ENCODE measurements at regions not wholly inside any gene's neighbourhood (a gene's known extent, or its start where the extent isn't known, plus 50 kb on each side); places are given as distances from the start of the nearest gene placed in this dataset.
"Not testable (repeated sequence)": the region's sequence is repeated elsewhere in the genome, so short reads cannot be mapped to it uniquely, and the experiment has no call there.

DNA sequence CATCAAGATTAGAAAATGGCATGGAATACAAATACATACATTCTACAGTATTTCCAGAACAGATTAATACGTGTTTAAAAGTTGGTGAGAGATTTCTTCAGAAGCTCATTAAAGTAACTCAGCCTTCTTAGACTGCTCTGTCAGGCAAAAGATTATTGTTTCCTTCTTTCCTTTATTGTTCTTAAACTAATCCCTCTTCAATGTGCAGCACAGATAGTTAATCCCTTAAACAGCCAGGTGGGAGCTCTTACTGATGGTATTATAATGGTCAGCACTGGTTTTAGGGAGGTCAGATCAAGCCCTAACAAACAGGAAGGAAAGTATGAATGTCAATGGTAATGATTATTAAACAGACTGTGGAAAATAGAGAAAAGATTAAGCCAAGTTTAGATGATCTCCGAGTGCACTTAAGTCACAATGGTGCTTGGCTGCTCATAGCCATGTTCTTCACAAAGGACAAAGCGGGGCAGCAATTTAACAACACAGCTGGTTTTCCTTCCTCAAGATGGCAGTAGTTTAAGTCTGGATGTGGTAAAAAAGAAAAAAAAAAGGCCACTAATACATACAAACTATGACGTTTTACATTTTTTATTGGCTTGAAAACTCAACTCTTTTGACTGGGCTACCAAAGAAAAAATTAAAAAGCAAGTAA is 992.6 kb downstream of the PCDH9 start:
- intact Hi-C loops (cut with micrococcal nuclease), result no loop called here

DNA sequence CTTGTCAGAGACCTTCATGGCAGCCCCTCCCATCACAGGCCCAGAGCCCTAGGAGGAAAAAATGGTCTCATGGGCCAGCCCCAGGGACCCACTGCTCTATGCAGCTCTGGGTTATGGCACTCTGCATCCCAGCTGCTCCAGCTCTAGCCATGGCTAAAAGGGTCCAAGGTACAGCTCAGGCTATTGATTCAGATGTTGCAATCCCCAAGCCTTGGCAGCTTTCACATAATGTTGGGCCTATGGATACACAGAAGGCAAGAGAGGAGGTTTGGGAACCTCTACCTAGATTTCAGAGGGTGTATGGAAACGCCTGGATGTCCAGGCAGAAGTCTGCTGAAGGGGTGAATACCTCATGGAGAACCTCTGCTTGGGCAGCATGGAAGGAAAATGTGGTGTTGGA is 996.0 kb downstream of the PCDH9 start:
- intact Hi-C loops (cut with micrococcal nuclease), result no loop called here

DNA sequence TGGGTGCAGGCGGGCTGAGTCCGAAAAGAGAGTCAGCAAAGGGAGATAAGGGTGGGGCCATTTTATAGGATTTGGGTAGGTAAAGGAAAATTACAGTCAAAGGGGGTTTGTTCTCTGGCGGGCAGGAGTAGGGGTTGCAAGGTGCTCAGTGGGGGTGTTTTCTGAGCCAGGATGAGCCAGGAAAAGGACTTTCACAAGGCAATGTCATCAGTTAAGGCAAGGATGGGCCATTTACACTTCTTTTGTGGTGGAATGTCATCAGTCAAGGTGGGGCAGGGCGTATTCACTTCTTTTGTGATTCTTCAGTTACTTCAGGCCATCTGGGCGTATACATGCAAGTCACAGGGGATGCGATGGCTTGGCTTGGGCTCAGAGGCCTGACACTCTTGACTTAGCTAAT is 998.2 kb downstream of the PCDH9 start:
- intact Hi-C loops (cut with micrococcal nuclease), result not testable (repeated sequence)

DNA sequence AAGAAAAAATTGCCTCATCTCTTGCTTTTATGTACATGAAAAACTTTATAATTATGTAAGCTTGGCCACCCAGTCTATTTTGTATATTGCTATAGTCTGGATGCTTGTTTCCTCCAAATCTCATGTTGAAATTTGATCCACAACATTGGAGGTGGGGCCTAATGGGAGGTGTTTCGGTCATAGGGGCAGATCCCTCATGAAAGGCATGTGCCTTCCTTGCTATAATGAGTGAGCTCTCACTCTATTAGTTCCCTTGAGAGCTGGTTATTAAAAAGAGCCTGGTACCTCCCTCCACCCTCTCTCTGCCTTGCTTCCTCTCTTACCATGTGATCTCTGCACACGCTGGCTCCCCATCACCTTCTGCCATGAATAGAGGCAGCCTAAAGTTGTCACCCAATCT is 1005.1 kb downstream of the PCDH9 start:
- intact Hi-C loops (cut with micrococcal nuclease), result no loop called here

DNA sequence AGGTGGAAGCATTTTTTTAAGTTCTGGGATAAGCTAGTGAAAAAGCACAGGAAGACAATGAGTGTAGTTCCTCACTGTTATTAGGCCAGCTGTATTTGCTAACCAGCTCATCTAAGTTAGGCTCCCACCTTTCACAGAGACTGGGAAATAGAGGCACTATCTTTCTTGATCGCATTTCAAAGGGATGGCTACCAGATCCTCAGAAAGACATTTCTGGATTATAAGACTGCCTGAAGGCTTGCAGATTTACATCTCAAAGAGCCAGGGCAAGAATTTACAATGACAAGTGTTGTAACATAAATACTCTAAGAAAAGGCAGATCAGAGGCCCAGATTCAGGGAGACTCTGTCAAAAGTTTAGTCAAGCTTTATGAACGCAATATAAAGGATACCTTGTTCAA is 1005.5 kb downstream of the PCDH9 start:
- intact Hi-C loops (cut with micrococcal nuclease), result no loop called here

DNA sequence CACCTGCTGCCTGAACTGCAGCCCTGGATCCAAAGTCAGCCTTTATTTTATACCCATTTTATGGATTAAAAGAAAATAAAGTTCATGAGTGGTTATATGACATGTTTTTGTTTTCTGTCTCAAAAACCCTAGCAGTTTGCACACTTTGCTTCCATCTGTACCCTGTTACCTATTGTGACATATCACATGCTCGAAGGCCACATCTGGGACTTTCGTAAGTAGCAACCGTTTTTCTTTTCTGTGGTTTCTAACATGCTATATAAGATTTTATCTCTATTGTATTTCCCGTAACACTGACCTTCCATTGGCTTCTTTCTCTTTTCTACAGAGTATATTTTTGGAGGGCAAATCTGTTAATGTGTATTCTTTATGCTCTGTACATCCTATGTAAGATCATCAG is 1007.2 kb downstream of the PCDH9 start:
- intact Hi-C loops (cut with micrococcal nuclease), result no loop called here

DNA sequence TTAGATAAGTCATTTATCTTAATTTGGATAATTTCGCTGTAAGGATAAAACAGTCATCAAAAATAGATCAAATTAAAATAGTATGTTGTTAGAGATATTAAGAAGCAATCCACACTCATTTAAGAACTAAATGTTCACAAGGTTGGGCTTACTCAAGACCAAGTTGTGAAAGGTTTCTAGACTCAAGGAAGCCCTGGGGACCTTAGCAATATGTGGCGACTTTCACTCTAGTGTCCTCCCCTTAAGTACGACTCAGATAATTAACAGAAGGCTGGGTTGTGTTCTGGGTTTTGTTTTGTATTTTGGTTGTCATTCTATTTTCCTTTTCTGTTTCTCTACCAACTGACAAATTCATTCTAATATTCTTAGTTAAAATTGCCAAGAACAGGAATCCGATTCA is 1008.0 kb downstream of the PCDH9 start:
- intact Hi-C loops (cut with micrococcal nuclease), result no loop called here

DNA sequence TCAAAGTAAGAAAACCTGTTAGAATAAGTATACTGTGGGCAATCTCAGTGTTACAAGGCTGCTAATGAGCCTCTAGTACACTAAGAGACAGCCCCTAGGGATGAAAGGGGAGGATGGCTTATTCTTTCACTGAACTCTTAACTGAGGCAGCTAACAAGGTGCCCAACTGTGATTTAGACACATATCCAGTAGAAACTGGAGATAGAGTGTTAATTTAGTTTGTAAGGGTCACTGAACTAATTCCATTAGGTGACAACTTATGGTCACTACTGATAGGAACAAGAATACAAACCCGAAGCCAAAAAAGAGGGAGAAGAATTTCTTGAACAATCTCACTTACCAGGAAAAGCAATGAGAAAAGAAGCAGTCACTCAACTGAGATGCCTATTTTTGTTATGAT is 1010.6 kb downstream of the PCDH9 start:
- intact Hi-C loops (cut with micrococcal nuclease), result no loop called here

DNA sequence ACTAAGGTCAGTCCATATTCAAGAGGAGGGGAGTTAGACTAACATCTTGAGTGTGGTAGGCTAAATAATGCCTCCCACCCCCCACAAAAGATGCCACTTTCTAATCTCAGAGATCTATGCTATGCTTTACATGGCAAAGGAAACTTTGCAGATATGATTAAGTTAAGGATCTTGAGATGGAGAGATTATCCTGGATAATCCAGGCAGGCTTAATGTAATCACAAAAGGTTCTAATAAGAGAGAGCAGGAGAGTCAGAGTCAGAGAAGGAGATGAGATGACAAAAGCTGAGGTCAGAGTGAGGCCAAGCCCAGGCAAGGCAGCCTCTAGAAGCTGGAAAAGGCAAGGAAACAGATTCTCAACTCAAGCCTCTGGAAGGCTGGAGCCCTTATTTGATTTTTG is 1011.6 kb downstream of the PCDH9 start:
- intact Hi-C loops (cut with micrococcal nuclease), result no loop called here

DNA sequence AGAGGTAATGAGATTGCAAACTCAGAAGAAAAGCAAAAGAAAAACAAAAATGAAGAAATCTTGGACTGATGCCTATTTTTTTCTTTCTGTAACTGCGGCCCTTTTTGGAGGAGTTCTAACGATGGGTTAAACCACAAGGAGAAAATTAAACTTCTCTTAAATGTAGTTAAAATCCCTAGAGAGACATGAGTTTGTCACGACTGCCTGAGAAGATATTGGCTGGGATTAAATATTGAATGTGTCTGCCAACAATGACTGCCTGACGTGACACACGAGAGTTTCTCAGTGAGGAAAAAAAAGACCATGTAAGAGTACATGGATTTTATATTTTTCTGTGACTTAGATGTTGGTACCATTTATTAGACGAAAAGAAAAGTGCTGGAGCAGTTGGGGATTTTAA is 1013.4 kb downstream of the PCDH9 start:
- intact Hi-C loops (cut with micrococcal nuclease), result no loop called here

DNA sequence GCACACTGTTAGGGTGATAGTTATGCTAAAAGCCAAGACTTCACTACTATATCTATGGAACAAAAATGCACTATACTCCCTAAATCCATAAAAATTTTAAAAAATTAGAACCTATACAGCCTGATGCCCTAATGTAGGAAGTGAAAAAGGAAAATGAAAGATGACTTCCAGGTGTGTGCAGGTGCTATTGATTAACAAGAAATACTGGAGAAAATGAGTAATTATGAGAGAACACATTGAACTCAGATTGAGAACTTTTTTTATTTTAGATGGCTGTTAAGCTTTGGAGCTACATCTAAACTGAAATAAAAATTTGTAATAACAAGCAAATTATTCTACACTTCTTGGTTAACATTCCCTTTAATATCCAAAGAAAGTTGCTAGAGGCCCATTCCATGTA is 1015.7 kb downstream of the PCDH9 start:
- intact Hi-C loops (cut with micrococcal nuclease), result no loop called here

DNA sequence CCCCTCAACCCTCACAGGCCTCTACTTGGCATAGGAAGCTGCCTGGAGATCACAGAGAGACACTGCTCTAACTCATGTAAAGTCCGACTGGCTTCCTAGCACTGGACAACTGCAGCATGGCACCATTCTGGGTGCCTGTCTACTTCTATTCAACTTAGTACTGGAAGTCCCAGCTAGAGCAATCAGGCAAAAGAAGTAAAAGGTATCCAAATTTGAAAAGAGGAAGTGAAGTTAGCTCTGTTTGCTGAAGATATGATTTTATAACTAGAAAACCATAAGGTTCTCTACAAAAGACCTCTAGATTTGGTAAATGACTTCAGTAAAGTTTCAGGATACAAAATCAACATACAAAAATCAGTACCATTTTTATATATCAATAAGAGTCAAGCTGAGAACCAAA is 1017.6 kb downstream of the PCDH9 start:
- intact Hi-C loops (cut with micrococcal nuclease), result no loop called here

DNA sequence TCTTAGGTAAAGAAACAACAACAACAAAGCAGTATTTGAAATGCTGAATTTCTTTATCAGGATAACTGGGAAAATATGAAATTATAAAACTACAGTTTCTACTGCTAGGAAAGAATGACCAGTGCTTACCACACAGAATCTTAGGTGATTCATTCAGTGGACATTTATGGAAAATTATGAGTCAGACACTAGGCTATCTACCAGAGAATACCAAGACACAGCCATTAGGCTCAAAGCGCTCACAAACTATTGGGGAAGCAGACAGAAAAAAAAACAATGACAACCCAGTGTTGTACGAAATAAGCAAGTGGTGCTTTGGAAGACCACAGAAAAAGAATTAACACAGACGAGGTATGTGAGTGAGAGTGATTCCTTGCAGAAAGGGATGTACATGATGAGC is 1019.5 kb downstream of the PCDH9 start:
- intact Hi-C loops (cut with micrococcal nuclease), result no loop called here

DNA sequence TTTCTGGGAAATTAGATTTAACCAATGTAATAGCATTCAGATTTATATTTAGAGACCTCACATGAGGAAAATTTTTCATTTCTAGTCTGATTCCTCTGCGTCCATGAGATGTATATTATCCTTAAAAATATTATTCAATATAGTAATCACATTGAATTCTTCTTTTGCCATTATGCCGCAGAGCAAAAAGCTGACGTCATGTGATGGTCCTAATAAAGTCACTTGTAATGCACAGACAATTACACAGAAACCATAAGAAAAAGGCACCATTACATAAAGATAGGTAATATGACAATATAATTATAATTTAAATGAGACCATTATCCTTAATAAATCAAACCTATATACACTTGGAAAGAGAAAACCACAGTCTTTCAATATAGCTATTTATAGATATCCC is 1021.5 kb downstream of the PCDH9 start:
- intact Hi-C loops (cut with micrococcal nuclease), result no loop called here

DNA sequence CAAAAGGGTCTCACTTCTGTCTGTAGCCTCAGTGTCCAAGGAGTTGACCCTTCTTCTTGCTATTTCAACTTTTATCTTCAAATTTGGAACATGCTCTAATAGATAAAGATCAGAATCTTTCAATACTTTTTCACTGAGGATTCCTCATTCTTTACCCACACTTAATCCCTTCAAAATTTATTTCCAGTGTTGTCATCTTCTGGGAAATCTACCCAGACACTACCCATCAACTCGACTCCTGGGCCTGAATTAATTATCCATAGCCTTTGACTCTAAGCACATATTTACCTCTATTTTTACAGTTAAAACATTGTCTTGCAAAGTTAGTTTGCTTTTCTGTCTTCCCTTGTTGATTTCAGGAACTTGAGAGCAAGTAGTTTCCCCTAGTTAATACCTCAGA is 1022.5 kb downstream of the PCDH9 start:
- intact Hi-C loops (cut with micrococcal nuclease), result no loop called here

DNA sequence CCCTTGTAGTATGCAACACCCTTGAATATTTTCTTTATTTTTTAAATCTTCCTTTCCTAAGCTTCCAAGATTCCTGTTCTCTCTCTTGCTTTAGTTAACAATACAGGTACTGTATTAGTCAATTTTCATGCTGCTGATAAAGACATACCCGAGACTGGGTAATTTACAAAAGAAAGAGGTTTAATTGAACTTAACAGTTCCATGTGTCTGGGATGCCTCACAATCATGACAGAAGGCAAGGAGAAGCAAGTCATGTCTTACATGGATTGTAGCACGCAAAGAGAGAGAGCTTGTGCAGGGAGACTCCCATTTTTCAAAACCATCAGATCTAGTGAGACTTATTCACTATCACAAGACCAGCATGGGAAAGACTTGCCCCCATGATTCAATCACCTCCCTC is 1024.3 kb downstream of the PCDH9 start:
- intact Hi-C loops (cut with micrococcal nuclease), result no loop called here

DNA sequence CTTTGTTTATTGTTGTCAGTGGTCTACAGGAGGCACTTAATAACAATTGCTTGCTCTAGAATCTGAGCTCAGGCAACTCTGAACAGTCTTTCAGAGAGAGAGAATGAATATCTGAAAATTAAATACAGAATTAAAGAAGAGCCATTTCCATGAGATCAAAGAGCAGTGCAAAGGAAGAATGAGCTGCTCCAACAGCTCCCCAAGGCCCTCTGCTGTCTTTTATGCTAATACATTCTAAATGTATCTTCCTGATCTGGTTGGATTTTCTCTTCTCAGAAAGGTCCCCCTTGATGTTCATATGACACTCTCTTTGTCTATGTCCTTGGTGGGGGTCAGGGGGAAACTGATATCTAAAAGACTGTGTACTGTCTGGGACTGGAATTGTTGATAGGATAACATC is 1029.6 kb downstream of the PCDH9 start:
- intact Hi-C loops (cut with micrococcal nuclease), result no loop called here

DNA sequence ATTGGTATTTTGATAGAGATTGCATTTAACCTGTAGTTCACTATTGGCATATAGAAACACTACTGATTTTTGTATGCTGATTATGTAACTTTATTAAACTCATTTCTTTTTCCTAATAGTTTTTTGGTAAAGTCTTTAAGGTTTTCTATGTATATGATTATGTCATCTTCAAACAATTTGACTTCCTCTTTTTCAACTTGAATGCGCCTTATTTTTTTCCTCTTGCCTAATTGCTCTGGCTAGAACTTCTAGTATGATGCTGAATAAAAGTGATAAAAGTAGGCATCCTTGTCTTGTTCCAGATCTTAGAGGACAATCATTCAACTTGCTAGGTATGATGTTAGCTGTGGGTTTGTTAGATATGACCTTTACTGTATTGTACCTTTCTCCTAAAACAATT is 1034.9 kb downstream of the PCDH9 start:
- intact Hi-C loops (cut with micrococcal nuclease), result no loop called here

DNA sequence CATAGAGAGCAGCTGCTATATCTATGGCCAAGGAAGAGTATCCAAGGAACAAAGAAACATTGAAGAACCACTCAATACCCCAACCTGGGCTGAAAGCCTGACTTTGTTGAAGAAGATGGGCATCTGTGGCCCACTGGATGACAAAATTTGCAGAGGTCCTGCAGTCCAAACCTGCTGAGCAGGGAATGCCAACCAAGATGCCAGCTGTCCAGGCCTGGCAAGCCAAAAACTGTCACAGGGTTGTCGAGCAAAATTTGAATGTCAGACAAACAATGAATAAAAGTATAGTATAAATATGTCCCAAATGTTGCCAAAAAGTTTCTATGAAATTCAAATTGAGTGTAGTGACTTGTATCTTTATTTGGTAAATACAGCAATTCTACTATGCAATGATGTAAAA is 1040.2 kb downstream of the PCDH9 start:
- intact Hi-C loops (cut with micrococcal nuclease), result no loop called here

DNA sequence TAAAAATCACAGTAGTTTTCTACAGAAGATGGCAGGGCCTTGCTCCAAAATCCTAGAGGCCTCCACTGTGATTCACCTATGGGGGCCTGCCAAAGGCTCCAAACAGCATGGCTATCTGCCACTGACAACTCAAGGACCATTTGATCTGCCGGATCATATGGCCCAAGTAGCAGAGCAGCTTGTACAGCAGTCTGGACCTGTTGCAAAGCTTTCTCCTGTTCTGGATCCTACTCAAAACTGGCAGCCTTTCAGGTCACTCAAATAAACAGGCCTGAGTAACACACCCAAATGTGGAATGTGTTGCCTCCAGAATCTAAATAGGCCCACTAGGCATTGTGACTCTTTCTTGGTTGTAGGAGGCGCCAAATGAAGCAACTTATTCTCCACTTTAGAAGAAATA is 1049.3 kb downstream of the PCDH9 start:
- intact Hi-C loops (cut with micrococcal nuclease), result no loop called here

DNA sequence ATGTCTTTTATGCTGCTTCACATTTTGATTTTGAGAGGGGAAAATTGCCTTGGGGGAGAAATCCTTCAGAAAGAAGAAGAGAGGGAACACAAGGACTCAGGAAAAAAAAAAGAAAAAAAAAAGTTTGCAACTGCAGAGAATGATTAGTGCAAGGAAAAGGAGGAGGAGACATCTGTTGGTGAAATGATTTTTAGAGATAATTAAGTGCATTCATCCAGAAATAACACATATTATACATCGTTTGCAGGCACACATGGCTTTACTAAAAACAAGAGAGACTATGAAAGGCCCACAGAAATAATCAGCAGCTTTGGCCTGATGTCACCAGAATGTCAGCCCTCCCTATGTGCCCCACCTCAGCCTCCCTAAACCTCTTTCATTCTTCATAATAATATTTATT is 1058.2 kb downstream of the PCDH9 start:
- intact Hi-C loops (cut with micrococcal nuclease), result no loop called here

DNA sequence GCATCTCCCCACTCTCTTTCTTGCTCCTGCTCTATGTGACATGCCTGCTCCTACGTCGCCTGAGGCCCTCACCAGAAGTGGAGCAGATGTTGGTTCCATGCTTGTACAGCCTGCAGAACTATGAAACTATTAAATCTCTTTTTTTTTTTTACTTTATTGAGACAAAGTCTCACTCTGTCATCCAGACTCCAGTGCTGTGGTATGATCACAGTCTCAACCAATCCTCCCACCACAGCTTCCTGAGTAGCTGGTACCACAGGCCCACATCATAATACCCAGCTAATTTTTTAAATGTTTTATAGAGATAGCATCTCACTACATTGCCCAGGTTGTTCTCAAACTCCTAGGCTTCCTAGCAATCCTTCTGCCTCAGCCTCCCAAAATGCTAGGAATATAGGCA is 1067.7 kb downstream of the PCDH9 start:
- intact Hi-C loops (cut with micrococcal nuclease), result no loop called here

DNA sequence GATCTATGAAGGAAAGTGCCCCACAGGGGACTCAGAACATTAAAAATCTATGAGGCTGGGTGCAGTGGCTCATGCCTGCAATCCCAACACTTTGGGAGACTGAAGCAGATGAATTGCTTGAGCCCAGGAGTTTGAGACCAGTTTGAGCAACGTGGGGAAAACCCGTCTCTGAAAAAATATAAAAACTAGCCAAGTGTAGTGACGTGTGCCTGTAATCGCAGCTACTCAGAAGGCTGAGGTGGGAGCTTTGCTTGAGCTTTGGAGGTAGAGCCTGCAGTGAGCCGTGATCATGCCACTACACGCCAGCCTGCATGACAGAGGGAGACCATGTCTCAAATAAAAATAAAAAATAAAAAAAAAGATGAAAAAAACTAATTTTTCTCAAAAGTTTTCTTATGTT is 1070.6 kb downstream of the PCDH9 start:
- intact Hi-C loops (cut with micrococcal nuclease), result no loop called here

DNA sequence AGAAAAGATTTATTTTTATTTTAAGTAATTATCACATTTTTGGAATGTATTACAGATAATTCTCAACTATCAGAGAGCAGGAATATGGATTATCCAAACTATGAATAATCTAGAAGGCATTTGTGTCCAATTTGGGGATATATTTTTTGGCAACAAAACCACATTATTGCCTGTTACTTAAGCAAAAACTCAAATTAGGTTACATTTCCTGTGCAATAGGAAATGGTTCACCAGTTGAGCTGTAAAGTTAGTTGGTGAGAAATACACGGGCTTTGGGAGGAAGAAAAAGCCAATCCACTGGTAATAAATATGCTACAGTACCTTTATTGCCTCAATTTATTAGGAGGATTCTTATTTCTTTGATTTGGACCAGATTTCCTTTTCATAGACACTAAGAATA is 1075.2 kb downstream of the PCDH9 start:
- intact Hi-C loops (cut with micrococcal nuclease), result no loop called here

Measured in T-helper 1 cell treated with Interleukin-12 subunit alpha and Interleukin-12 subunit beta and Interleukin-4 antibody, amounts not matched to agents 30 ng/mL and 1 ng/mL, for 36 hours (primary cell).